Bronchial epithelial cell (primary cell): ENCODE measurements at regions not wholly inside any gene's neighbourhood (a gene's known extent, or its start where the extent isn't known, plus 50 kb on each side); places are given as distances from the start of the nearest gene placed in this dataset.

Source experiments
- DNase-seq: peaks from one replicate; pipeline ENCODE4 v3.0.0-alpha.2; 2010; ENCODE audit warnings: low read depth
- FAIRE-seq: peaks from 2 replicates; lab custom pipeline; 2011; peaks lifted over from hg19 to GRCh38; lab: Jason Lieb, UNC
- H3K27me3 ChIP-seq: 2 replicates; pipeline ENCODE4 v1.5.1; 2011; ENCODE audit warnings: low read length; ENCODE audit not compliant: control insufficient read depth, insufficient read depth
- H3K36me3 ChIP-seq: 2 replicates; pipeline ENCODE4 v1.5.1; 2011; ENCODE audit warnings: low read length; ENCODE audit not compliant: control insufficient read depth, insufficient read depth
- H3K4me3 ChIP-seq: 2 replicates; pipeline ENCODE4 v1.5.1; 2011; ENCODE audit warnings: mild to moderate bottlenecking, low read depth, low read length, control low read depth
- CTCF ChIP-seq: IDR thresholded peaks from 2 replicates; pipeline ENCODE4 v1.5.1; 2011; ENCODE audit warnings: mild to moderate bottlenecking, moderate library complexity, low read length, control low read depth, inconsistent platforms; ENCODE audit not compliant: insufficient read depth, severe bottlenecking

GRCh38 chr11:116556483-116556882, 216.3 kb downstream of the BUD13 start:
- no peak for FAIRE-seq
- H3K27me3 ChIP-seq = no peaks in the 10 kb centered on the region
- DNase-seq = no peak
- no peaks in the 10 kb centered on the region for H3K36me3 ChIP-seq
- no peak overlapping the region for H3K4me3 ChIP-seq
- no peak for TF ChIP-seq CTCF

- DNase-seq = no peak
- TF ChIP-seq CTCF = no peak
- Histone ChIP-seq H3K27me3 (no peaks in the 10 kb centered on the region), H3K4me3 (no peak overlapping the region), H3K36me3 (no peaks in the 10 kb centered on the region)
- no peak for FAIRE-seq
These were observed 219.3 kb downstream of the BUD13 start for GRCh38 chr11:116553482-116553881.

DNA sequence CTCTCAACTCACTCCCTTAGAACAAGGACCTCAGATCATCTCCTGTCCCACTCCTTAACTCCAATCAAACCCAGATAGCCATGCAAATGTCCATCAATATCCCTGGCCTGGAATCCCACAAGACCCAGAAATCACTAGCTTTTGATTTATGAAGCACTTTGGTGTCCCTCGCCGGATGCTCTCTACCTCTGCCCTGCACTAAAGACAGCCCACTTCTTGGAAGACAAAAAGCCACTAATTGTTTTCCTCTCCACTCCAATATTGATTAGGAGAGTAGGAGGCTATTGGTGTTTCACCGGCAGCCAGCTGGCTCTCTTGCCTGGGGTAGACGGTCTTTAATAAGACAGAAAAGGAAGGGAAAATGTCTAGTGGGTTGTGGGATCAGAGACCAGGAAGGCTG, 221.2 kb downstream of the BUD13 start:
- Histone ChIP-seq H3K4me3 (no peak overlapping the region), H3K27me3 (no peaks in the 10 kb centered on the region), H3K36me3 (no peaks in the 10 kb centered on the region)
- no peak for FAIRE-seq
- TF ChIP-seq CTCF = no peak
- no peak for DNase-seq

- no peak overlapping the region for H3K4me3 ChIP-seq
- no peak for TF ChIP-seq CTCF
- no peaks in the 10 kb centered on the region for H3K27me3 ChIP-seq
- DNase-seq = no peak
- H3K36me3 ChIP-seq = no peaks in the 10 kb centered on the region
- no peak for FAIRE-seq
These were observed 224.5 kb downstream of the BUD13 start for GRCh38 chr11:116548256-116548655.

- FAIRE-seq = no peak
- H3K4me3 ChIP-seq = no peak overlapping the region
- DNase-seq = no peak
- H3K27me3 ChIP-seq = no peaks in the 10 kb centered on the region
- no peaks in the 10 kb centered on the region for H3K36me3 ChIP-seq
- no peak for TF ChIP-seq CTCF
These were observed 225.2 kb downstream of the BUD13 start for GRCh38 chr11:116547571-116547970.

- FAIRE-seq (no peak), DNase-seq (no peak)
- H3K4me3 ChIP-seq = no peak overlapping the region
- TF ChIP-seq CTCF = no peak
- no peaks in the 10 kb centered on the region for H3K27me3 ChIP-seq
- H3K36me3 ChIP-seq = no peaks in the 10 kb centered on the region
These were observed 226.9 kb downstream of the BUD13 start for GRCh38 chr11:116545912-116546311.
